ENCODE measurements at regions not wholly inside any gene's neighbourhood (a gene's known extent, or its start where the extent isn't known, plus 50 kb on each side); places are given as distances from the start of the nearest gene placed in this dataset.

- Histone ChIP-seq H3K4me3 (ENCODE audit: low read length) (no peak overlapping the region), H3K27ac (ENCODE audit: low read length) (no peak overlapping the region), H3K36me3 (ENCODE audit: control insufficient read depth, insufficient read depth, low read length) (no peaks in the 10 kb centered on the region), H3K9me3 (ENCODE audit: control insufficient read depth, insufficient read depth, low read length) (no peaks in the 10 kb centered on the region), H3K4me1 (ENCODE audit: control insufficient read depth, insufficient read depth, low read length) (no peaks in the 10 kb centered on the region), H3K27me3 (ENCODE audit: control insufficient read depth, insufficient read depth, low read length) (no peaks in the 10 kb centered on the region)
- no peak overlapping the region for H3K4me3 Mint-ChIP-seq
- H3K27ac Mint-ChIP-seq: no peak overlapping the region
- intact Hi-C loops (cut with micrococcal nuclease): no loop called here
- WGBS (ENCODE audit: insufficient coverage): 85% methylated on average over 4 of the region's 5 CpGs
- H3K36me3 Mint-ChIP-seq: no peaks in the 10 kb centered on the region
- ATAC-seq (no peak), DNase-seq (no peak)
- peaks cover 2 to 7% of the 10 kb centered on the region in 2 donors for H3K9me3 Mint-ChIP-seq
- H3K4me1 Mint-ChIP-seq: no peaks in the 10 kb centered on the region
- no peak for TF ChIP-seq CTCF (IDR thresholded peaks at IDR 0.05)
- H3K27me3 Mint-ChIP-seq (ENCODE audit: low read depth in 2 of 2): no peaks in the 10 kb centered on the region
Measured at GRCh38 chr2:122315306-122315705, 559.9 kb downstream of the TSN start.

GRCh38 chr2:122319539-122320132 lies 564.2 kb downstream of the TSN start:
- Mint-ChIP-seq H3K9me3 (peaks cover 2 to 5% of the 10 kb centered on the region in 2 donors), H3K27ac (no peak overlapping the region), H3K4me3 (no peak overlapping the region), H3K4me1 (no peaks in the 10 kb centered on the region), H3K36me3 (no peaks in the 10 kb centered on the region), H3K27me3 (ENCODE audit: low read depth in 2 of 2) (no peaks in the 10 kb centered on the region)
- intact Hi-C loops (cut with micrococcal nuclease): no loop called here
- Histone ChIP-seq H3K27ac (ENCODE audit: low read length) (no peak overlapping the region), H3K4me1 (ENCODE audit: control insufficient read depth, insufficient read depth, low read length) (no peaks in the 10 kb centered on the region), H3K9me3 (ENCODE audit: control insufficient read depth, insufficient read depth, low read length) (no peaks in the 10 kb centered on the region), H3K4me3 (ENCODE audit: low read length) (no peak overlapping the region), H3K36me3 (ENCODE audit: control insufficient read depth, insufficient read depth, low read length) (no peaks in the 10 kb centered on the region), H3K27me3 (ENCODE audit: control insufficient read depth, insufficient read depth, low read length) (no peaks in the 10 kb centered on the region)
- ATAC-seq (no peak), DNase-seq (no peak)
- WGBS (ENCODE audit: insufficient coverage): 86% methylated on average over 3 of the region's 4 CpGs
- no peak for TF ChIP-seq CTCF (IDR thresholded peaks at IDR 0.05)

GRCh38 chr2:122322815-122323214 lies 567.4 kb downstream of the TSN start:
- Histone ChIP-seq H3K4me3 (ENCODE audit: low read length) (no peak overlapping the region), H3K9me3 (ENCODE audit: control insufficient read depth, insufficient read depth, low read length) (no peaks in the 10 kb centered on the region), H3K27me3 (ENCODE audit: control insufficient read depth, insufficient read depth, low read length) (no peaks in the 10 kb centered on the region), H3K4me1 (ENCODE audit: control insufficient read depth, insufficient read depth, low read length) (no peaks in the 10 kb centered on the region), H3K36me3 (ENCODE audit: control insufficient read depth, insufficient read depth, low read length) (no peaks in the 10 kb centered on the region), H3K27ac (ENCODE audit: low read length) (no peak overlapping the region)
- Mint-ChIP-seq H3K27me3 (ENCODE audit: low read depth in 2 of 2) (no peaks in the 10 kb centered on the region), H3K4me1 (no peaks in the 10 kb centered on the region), H3K4me3 (no peak overlapping the region), H3K36me3 (no peaks in the 10 kb centered on the region), H3K27ac (no peak overlapping the region), H3K9me3 (no peaks in the 10 kb centered on the region)
- intact Hi-C loops (cut with micrococcal nuclease): no loop called here
- no peak for TF ChIP-seq CTCF (IDR thresholded peaks at IDR 0.05)
- DNase-seq: no peak
- no peak for ATAC-seq
- WGBS (ENCODE audit: insufficient coverage): 92% methylated on average over 3 of the region's 3 CpGs

DNA sequence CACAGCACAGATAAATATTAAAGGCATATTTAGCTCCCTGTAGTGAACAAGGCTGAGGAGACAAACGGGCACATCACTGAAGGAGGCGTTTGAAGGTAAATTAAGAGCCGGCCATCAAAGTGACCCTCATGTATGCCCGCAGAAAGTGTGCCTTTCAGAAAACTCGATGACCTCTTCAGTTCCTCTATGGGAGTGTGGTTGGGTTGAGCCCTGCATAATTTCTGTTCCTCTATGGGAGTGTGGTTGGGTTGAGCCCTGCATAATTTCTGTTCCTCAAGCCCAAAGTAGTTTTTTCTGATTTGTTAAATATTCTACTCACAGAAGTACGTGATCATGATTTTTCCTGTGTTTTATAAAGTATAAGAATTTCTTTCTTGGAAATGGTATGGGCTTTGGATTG lies 568.5 kb downstream of the TSN start:
- Histone ChIP-seq H3K4me1 (ENCODE audit: control insufficient read depth, insufficient read depth, low read length) (no peaks in the 10 kb centered on the region), H3K27me3 (ENCODE audit: control insufficient read depth, insufficient read depth, low read length) (no peaks in the 10 kb centered on the region), H3K36me3 (ENCODE audit: control insufficient read depth, insufficient read depth, low read length) (no peaks in the 10 kb centered on the region), H3K27ac (ENCODE audit: low read length) (no peak overlapping the region), H3K4me3 (ENCODE audit: low read length) (no peak overlapping the region), H3K9me3 (ENCODE audit: control insufficient read depth, insufficient read depth, low read length) (no peaks in the 10 kb centered on the region)
- Mint-ChIP-seq H3K4me1 (no peaks in the 10 kb centered on the region), H3K4me3 (no peak overlapping the region), H3K9me3 (no peaks in the 10 kb centered on the region), H3K27ac (no peak overlapping the region), H3K27me3 (ENCODE audit: low read depth in 2 of 2) (no peaks in the 10 kb centered on the region), H3K36me3 (no peaks in the 10 kb centered on the region)
- intact Hi-C loops (cut with micrococcal nuclease): no loop called here
- WGBS (ENCODE audit: insufficient coverage): 78% methylated on average over 5 of the region's 6 CpGs
- DNase-seq: no peak
- no peak for TF ChIP-seq CTCF (IDR thresholded peaks at IDR 0.05)
- ATAC-seq: no peak

Data from natural killer cell (primary cell).